Hippocampal formation (tissue), 2 donors: ENCODE measurements at regions not wholly inside any gene's neighbourhood (a gene's known extent, or its start where the extent isn't known, plus 50 kb on each side); places are given as distances from the start of the nearest gene placed in this dataset.
"Not testable (repeated sequence)": the region's sequence is repeated elsewhere in the genome, so short reads cannot be mapped to it uniquely, and the experiment has no call there.

Experiments
- DNase-seq, 2 donors: peaks; one replicate each; lab custom pipeline; 2025; lab: John Stamatoyannopoulos, UW

GRCh38 chr17:34740565-34741520 lies 161.5 kb downstream of the TMEM132E start:
- DNase-seq = no peak

DNA sequence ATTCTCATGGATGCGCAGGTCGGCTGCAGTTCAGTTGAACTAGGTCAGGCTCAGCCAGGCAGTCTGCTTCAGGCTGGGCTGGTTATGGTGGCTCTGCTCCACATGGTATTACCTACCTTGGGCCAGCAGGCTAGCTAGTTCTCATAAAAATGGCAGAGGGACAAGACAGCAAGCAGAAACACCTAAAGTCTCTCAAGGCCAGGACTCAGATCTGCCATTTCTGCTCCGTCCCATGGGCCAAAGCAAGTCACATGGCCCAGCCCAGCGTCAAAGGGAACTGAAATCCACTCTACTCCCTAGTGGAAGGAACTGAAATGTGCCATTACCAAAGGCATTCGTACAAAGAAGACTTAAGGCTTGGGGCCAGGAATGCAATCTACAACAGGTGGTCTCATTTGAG lies 160.0 kb downstream of the TMEM132E start:
- no peak for DNase-seq

GRCh38 chr17:34737673-34738072 lies 158.3 kb downstream of the TMEM132E start:
- DNase-seq = not testable (repeated sequence)

GRCh38 chr17:34736611-34737010 lies 157.2 kb downstream of the TMEM132E start:
- no peak for DNase-seq

DNA sequence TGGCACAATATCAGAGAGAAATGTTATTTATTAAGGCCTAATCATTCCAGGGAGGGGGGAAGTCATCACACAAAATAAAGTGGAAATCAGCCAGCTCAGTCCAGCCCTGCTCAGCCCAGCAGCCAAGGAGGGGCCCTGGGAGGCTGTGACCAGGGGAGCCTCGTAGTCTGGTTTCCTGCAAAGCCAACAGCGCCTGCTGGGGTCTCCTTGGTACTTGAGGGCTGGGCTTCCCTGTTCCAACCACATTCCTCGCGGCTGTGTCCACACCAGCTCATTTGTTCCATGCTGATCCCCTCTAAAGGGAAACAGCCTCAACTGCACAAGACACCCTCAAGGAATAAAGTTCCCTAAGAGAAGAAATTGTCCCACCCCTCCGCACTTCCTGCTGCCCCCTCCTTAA lies 154.0 kb downstream of the TMEM132E start:
- DNase-seq = no peak

DNA sequence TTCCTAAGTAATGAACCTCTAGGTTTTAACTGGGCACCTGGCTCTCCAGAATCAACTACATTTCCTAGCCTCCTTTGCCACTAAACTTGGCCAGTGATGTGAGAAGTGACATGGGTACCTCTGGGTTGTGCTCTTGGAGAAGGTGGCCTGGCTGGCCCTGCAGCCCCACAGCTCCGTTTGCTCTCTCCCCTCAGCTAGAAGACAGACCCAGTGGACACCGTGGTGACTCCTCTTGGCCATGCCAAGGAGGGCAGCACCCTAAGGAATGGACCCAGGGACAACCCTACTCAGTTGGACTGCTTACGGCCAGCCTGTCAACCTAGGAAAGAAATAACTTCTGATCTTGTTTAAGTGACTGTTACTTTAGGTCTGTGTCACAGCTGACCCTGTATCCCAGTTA lies 151.4 kb downstream of the TMEM132E start:
- no peak for DNase-seq

- no peak for DNase-seq
Measured at GRCh38 chr17:34728771-34729310, 149.5 kb downstream of the TMEM132E start.

- no peak for DNase-seq
Measured at GRCh38 chr17:34727601-34728000, 148.2 kb downstream of the TMEM132E start.

- DNase-seq = no peak
Measured at GRCh38 chr17:34726536-34727384, 147.4 kb downstream of the TMEM132E start.

GRCh38 chr17:34725725-34726124 lies 146.3 kb downstream of the TMEM132E start:
- no peak for DNase-seq

DNA sequence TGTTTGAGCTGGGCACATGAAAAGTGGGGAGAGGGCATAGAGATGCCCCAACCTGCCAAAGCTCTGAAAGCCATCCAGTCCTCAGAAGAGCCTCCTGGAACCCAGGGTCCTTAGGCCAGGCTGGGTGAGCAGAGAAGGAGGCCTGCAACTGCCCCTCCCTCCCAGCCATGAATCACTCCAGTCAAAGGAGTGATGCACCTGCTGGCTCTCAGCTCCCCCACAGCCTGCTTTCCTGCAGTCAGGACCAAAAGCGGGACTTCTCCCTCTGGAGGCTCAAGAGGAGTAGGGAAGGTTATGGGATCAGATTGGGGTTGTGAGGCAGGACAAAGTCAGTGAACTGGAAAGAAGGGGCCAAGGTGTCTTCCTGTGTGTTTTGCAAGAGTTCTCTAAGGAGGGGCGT lies 145.6 kb downstream of the TMEM132E start:
- no peak for DNase-seq

DNA sequence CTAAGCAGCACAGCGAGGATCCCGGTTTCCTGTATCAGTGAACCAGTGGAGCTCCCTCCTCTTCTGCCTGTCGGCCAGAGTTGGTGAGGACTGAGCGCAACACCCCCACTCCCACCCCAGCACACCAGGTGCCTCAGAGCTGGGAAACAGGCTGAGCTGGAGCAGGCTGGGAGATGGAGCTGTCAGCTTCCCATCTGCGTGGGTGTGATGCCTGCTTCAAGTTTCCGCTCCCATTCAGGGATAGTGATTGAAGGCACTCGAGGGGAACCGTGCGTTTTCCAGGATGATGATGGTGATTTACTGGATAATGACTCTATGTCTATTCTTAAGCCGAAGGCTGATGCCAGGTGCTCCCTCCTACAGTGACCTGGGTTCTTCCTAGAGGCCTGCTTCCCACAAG lies 144.5 kb downstream of the TMEM132E start:
- peak in 1 of 2 donors; percentile 4 for DNase-seq

DNA sequence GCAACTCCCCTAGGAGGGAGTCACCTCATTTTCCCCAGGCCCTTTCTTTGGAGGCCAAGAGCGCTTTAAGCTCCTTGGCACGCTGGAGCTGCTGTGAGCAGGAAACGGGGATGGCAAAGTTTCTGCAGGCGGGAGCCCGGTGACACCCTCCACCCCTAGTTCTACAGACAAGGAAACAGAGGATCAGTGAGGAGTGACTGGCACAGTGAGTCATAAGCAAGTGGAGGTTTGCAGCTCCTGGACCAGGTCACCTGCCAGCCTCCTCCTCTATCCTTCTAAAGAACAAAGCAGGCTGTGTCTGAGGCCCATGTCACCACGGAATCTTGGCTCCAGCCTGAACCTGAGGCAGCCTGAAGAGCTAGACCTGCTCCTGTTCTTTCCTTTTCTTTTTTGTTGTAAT lies 141.9 kb downstream of the TMEM132E start:
- no peak for DNase-seq

DNA sequence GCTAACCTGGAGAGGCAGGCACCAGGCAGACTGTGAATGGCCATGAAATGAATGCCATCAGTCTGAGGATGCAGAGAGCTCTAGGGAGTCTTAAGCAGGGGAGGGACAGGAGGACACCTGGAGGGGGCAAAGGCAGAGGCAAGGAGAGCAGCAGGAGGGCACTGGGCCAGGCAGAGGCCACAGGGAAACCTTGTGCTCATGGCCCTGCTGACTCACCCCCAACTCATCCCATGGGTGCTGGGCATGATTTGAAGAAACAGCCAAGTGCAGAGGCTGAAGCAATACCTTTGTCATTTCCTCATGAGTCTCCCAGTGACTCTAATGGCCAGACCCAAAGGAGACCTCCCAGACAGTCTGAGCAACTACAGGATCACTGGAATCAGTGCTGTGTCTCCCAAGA lies 141.4 kb downstream of the TMEM132E start:
- DNase-seq = no peak

GRCh38 chr17:34719569-34719968 lies 140.2 kb downstream of the TMEM132E start:
- no peak for DNase-seq

DNA sequence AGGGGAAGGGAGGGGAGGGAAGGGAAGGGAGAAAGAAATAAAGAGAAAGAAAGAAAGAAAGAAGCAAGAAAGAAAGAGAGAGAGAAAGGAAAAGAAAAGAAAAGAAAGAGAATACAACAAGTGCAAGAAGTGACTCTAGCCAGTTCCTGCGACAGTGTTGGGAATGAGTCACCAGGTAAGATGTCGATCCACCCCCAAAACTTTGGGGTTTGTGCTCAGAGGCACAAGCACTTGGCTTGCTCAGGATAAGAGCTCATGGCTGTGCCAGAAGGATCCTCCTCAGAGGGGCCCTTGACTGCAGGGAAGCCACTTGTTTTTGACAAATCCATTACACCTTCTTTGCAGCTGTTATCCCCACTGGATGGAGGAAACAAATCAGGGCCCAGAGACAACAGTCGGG lies 137.7 kb downstream of the TMEM132E start:
- no peak for DNase-seq

DNA sequence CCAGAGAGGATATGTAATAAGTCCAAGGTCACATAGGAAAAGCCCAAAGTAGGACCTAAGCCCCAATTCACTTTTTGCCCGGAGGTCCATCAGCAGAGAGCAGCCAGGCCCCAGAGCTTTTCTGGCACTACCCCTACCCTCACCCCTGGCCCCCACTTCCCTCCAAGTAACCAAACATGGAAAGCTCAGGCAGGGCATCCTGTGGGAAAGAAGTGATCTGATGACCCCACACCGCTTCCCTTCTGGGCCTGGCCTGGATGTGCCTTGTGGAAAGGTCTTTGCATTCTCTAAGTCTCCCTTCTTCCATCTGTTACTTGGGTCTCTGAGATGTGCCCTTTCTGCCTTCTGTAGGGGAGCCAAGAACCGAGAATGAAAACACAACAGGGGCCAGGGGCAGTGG lies 136.9 kb downstream of the TMEM132E start:
- DNase-seq = no peak

DNA sequence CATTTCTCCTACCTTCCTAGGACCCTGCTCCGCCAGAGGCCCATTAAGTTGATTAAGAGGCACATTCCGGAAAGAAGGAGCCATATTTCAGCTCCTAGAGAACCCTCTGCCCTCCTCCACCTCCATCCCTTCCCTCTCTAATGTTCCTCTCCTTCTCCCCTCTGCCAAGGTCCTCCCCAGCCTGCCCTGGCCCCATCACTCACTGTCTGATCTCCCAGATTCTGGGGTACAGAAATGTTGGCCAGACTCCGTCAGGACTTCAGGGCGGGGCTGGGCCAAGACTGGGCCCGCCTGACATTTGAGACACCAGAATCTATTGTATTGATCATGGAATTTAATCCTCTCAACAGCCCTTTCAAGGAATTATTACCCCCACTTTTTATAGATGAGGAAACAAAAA lies 136.1 kb downstream of the TMEM132E start:
- no peak for DNase-seq

DNA sequence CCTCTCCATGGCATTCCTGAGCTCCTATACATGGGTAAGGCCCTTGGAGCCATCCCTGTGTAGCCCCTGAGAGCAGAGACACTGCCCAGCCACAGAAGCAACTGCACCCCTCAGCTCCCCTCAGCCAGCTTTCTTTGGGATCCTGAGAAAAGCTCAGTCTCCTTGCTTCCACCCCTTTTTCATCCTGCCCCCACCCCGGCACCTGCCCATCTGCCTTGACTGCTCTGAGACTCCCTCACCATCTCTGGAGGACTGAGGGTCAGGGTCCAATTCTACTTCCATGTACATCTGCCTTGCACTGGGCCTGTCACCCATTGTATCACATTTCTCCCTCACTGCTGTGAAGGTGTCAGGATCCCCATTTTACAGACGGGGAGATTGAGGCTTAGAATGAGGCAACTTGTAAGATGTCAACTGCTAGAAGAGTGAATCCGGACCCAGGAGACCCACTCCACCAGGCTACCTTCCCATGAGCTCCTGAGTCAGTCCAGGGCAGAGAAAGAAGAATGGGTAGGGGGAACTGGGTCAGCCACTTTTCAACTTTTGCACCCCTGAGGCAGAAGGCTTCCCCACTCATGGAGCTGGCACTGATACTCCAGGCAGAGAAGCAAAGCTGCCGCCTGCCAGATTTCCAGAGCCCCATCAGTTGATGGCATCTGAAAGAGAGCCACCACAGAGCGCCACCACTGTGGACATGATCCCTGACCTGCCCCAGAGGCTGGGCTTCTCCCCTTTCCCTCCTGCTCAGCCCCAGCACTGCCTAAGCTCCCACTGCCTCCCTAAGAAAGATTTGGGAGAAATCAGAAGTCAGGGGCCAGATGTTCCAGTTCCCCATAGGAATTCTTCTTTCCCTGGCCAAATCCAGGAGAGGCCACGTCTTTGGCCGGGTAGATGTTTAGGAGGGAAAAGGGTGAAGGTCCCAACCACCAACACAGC lies 135.4 kb downstream of the TMEM132E start:
- DNase-seq = no peak

- DNase-seq = no peak
Measured at GRCh38 chr17:34713687-34714086, 134.3 kb downstream of the TMEM132E start.

- DNase-seq = no peak
Measured at GRCh38 chr17:34712481-34713195, 133.3 kb downstream of the TMEM132E start.
